ENCODE measurements at regions not wholly inside any gene's neighbourhood (a gene's known extent, or its start where the extent isn't known, plus 50 kb on each side); places are given as distances from the start of the nearest gene placed in this dataset.

GRCh38 chr21:28172376-28172775, 820.3 kb downstream of the LTN1 start:
- TF ChIP-seq CTCF (IDR thresholded peaks at IDR 0.05) (no peak), POLR2A (IDR thresholded peaks at IDR 0.05) (no peak), EP300 (IDR thresholded peaks at IDR 0.05) (no peak)
